ENCODE measurements at regions not wholly inside any gene's neighbourhood (a gene's known extent, or its start where the extent isn't known, plus 50 kb on each side); places are given as distances from the start of the nearest gene placed in this dataset.

DNA sequence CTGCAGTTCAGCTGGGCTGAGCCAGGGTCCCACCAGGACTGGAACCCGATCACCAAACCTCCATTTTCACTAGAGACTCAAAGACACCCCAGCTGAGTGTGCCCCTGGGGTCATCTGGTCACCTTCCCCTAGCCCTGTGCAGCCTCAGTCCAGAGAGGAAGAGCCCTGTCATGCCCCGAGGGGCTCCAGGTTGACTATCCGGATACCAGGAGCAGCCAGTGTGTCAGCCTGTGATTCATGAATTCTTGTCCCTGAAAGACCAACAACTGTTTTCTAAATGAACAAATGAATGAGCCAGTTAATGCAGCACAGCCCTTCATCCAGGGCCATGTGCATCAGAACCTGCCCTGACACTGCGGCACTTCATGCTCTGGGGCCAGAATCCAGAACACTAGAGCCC, 201.9 kb upstream of the TCERG1L start:
- TF ChIP-seq GABPA (IDR thresholded peaks at IDR 0.05; ENCODE audit: low read depth, low read length): no peak
- TF ChIP-seq GABPA (CRISPR knock-in tag; IDR thresholded peaks at IDR 0.05; ENCODE audit: low read depth): no peak
- no peak for TF ChIP-seq CEBPB (IDR thresholded peaks at IDR 0.05; ENCODE audit: borderline replicate concordance, low read depth, low read length)
- TF ChIP-seq BCL3 (CRISPR knock-in tag; IDR thresholded peaks at IDR 0.05): no peak
- TF ChIP-seq, protein P1, sequence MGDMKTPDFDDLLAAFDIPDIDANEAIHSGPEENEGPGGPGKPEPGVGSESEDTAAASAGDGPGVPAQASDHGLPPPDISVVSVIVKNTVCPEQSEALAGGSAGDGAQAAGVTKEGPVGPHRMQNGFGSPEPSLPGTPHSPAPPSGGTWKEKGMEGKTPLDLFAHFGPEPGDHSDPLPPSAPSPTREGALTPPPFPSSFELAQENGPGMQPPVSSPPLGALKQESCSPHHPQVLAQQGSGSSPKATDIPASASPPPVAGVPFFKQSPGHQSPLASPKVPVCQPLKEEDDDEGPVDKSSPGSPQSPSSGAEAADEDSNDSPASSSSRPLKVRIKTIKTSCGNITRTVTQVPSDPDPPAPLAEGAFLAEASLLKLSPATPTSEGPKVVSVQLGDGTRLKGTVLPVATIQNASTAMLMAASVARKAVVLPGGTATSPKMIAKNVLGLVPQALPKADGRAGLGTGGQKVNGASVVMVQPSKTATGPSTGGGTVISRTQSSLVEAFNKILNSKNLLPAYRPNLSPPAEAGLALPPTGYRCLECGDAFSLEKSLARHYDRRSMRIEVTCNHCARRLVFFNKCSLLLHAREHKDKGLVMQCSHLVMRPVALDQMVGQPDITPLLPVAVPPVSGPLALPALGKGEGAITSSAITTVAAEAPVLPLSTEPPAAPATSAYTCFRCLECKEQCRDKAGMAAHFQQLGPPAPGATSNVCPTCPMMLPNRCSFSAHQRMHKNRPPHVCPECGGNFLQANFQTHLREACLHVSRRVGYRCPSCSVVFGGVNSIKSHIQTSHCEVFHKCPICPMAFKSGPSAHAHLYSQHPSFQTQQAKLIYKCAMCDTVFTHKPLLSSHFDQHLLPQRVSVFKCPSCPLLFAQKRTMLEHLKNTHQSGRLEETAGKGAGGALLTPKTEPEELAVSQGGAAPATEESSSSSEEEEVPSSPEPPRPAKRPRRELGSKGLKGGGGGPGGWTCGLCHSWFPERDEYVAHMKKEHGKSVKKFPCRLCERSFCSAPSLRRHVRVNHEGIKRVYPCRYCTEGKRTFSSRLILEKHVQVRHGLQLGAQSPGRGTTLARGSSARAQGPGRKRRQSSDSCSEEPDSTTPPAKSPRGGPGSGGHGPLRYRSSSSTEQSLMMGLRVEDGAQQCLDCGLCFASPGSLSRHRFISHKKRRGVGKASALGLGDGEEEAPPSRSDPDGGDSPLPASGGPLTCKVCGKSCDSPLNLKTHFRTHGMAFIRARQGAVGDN (CRISPR knock-in tag; IDR thresholded peaks at IDR 0.05): no peak
- TF ChIP-seq, protein P2, sequence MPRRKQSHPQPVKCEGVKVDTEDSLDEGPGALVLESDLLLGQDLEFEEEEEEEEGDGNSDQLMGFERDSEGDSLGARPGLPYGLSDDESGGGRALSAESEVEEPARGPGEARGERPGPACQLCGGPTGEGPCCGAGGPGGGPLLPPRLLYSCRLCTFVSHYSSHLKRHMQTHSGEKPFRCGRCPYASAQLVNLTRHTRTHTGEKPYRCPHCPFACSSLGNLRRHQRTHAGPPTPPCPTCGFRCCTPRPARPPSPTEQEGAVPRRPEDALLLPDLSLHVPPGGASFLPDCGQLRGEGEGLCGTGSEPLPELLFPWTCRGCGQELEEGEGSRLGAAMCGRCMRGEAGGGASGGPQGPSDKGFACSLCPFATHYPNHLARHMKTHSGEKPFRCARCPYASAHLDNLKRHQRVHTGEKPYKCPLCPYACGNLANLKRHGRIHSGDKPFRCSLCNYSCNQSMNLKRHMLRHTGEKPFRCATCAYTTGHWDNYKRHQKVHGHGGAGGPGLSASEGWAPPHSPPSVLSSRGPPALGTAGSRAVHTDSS (CRISPR knock-in tag; conservative IDR thresholded peaks at IDR 0.05): no peak
- no peak for TF ChIP-seq TBP (CRISPR knock-in tag; IDR thresholded peaks at IDR 0.05)
- TF ChIP-seq, protein P3, sequence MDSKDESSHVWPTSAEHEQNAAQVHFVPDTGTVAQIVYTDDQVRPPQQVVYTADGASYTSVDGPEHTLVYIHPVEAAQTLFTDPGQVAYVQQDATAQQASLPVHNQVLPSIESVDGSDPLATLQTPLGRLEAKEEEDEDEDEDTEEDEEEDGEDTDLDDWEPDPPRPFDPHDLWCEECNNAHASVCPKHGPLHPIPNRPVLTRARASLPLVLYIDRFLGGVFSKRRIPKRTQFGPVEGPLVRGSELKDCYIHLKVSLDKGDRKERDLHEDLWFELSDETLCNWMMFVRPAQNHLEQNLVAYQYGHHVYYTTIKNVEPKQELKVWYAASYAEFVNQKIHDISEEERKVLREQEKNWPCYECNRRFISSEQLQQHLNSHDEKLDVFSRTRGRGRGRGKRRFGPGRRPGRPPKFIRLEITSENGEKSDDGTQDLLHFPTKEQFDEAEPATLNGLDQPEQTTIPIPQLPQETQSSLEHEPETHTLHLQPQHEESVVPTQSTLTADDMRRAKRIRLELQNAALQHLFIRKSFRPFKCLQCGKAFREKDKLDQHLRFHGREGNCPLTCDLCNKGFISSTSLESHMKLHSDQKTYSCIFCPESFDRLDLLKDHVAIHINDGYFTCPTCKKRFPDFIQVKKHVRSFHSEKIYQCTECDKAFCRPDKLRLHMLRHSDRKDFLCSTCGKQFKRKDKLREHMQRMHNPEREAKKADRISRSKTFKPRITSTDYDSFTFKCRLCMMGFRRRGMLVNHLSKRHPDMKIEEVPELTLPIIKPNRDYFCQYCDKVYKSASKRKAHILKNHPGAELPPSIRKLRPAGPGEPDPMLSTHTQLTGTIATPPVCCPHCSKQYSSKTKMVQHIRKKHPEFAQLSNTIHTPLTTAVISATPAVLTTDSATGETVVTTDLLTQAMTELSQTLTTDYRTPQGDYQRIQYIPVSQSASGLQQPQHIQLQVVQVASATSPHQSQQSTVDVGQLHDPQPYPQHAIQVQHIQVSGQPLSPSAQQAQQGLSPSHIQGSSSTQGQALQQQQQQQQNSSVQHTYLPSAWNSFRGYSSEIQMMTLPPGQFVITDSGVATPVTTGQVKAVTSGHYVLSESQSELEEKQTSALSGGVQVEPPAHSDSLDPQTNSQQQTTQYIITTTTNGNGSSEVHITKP (CRISPR knock-in tag; IDR thresholded peaks at IDR 0.05; ENCODE audit: low read depth): no peak
- TF ChIP-seq PAWR (CRISPR knock-in tag; IDR thresholded peaks at IDR 0.05; ENCODE audit: borderline replicate concordance): no peak
- TF ChIP-seq, protein P4, sequence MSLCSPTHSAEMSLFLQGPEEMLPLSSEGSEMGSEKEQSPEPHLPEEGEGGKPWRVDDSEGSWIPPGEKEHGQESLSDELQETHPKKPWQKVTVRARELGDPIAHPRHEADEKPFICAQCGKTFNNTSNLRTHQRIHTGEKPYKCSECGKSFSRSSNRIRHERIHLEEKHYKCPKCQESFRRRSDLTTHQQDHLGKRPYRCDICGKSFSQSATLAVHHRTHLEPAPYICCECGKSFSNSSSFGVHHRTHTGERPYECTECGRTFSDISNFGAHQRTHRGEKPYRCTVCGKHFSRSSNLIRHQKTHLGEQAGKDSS (CRISPR knock-in tag; IDR thresholded peaks at IDR 0.05; ENCODE audit: borderline replicate concordance, low read depth): no peak
